WTC11 (cell line): ENCODE measurements at regions not wholly inside any gene's neighbourhood (a gene's known extent, or its start where the extent isn't known, plus 50 kb on each side); places are given as distances from the start of the nearest gene placed in this dataset.

Experiments
- ATAC-seq: fragments of 200-7000 bp; cut with Tn5 transposase; 2 replicates; pipeline ENCODE4 v1.10.0; 2021; ENCODE audit warnings: mild to moderate bottlenecking, moderate library complexity
- CTCF ChIA-PET: fragments of 300-600 bp; sonication (Branson Sonifier 250); formaldehyde crosslinking; loops from one replicate; lab custom pipeline; 2021; ENCODE audit warnings: antibody characterized with exemption; lab: Charles Lee
- POLR2A ChIA-PET: fragments of 350-600 bp; sonication (Branson Sonifier 250); formaldehyde crosslinking; loops from one replicate; lab custom pipeline; 2021; ENCODE audit warnings: antibody characterized with exemption; lab: Charles Lee
- DNase-seq: peaks from one replicate; pipeline ENCODE4 v3.0.0; 2021; ENCODE audit warnings: low spot score
- H3K27ac Mint-ChIP-seq: 2 replicates; pipeline ENCODE4 v1.8.0; 2021; ENCODE audit warnings: mixed read lengths
- H3K27me3 Mint-ChIP-seq: 2 replicates; pipeline ENCODE4 v1.8.0; 2021; ENCODE audit warnings: low read depth, mild to moderate bottlenecking, moderate library complexity, mixed read lengths
- H3K36me3 Mint-ChIP-seq: 2 replicates; pipeline ENCODE4 v1.8.0; 2021; ENCODE audit warnings: mixed read lengths
- H3K4me1 Mint-ChIP-seq: 2 replicates; pipeline ENCODE4 v1.8.0; 2022; ENCODE audit warnings: mixed read lengths
- H3K4me3 Mint-ChIP-seq: 2 replicates; pipeline ENCODE4 v1.8.0; 2021; ENCODE audit warnings: mild to moderate bottlenecking, moderate library complexity, mixed read lengths
- H3K9me3 Mint-ChIP-seq: 2 replicates; pipeline ENCODE4 v1.8.0; 2021; ENCODE audit warnings: mixed read lengths
- CREB1 ChIP-seq: sonication (generic); formaldehyde crosslinking; IDR thresholded peaks from 2 replicates; pipeline ENCODE4 v1.8.0; 2023; ENCODE audit warnings: mild to moderate bottlenecking, missing genetic modification reagents
- E2F5 ChIP-seq: sonication (generic); formaldehyde crosslinking; IDR thresholded peaks from 2 replicates; pipeline ENCODE4 v1.8.1; 2022; ENCODE audit warnings: mild to moderate bottlenecking, moderate library complexity, missing genetic modification reagents
- ESRRA ChIP-seq: sonication (generic); formaldehyde crosslinking; IDR thresholded peaks from 2 replicates; pipeline ENCODE4 v1.8.1; 2022; ENCODE audit warnings: mild to moderate bottlenecking, missing genetic modification reagents, borderline replicate concordance
- GABPB1 ChIP-seq: sonication (generic); formaldehyde crosslinking; IDR thresholded peaks from 2 replicates; pipeline ENCODE4 v1.8.1; 2023; ENCODE audit warnings: mild to moderate bottlenecking, missing genetic modification reagents
- IRF1 ChIP-seq: sonication (generic); formaldehyde crosslinking; IDR thresholded peaks from 2 replicates; pipeline ENCODE4 v1.8.0; 2023; ENCODE audit warnings: missing genetic modification reagents
- IRF2 ChIP-seq: sonication (generic); formaldehyde crosslinking; IDR thresholded peaks from 2 replicates; pipeline ENCODE4 v1.8.0; 2022; ENCODE audit warnings: low read depth, missing genetic modification reagents, borderline replicate concordance
- JUN ChIP-seq: sonication (generic); formaldehyde crosslinking; IDR thresholded peaks from 2 replicates; pipeline ENCODE4 v1.8.0; 2023; ENCODE audit warnings: mild to moderate bottlenecking, missing genetic modification reagents
- NFATC4 ChIP-seq: fragments of 250-450 bp; sonication (Bioruptor Pico); IDR thresholded peaks from 2 replicates; pipeline ENCODE4 v1.9.0; 2021; ENCODE audit warnings: mild to moderate bottlenecking
- NFYB ChIP-seq: sonication (generic); formaldehyde crosslinking; conservative IDR thresholded peaks from 2 replicates; pipeline ENCODE4 v1.8.0; 2022; ENCODE audit warnings: low read depth, missing genetic modification reagents
- NR3C1 ChIP-seq: sonication (generic); formaldehyde crosslinking; conservative IDR thresholded peaks from 2 replicates; pipeline ENCODE4 v1.8.1; 2023; ENCODE audit warnings: low read depth, mild to moderate bottlenecking, missing genetic modification reagents
- OVOL2 ChIP-seq: fragments of 250-450 bp; sonication (Bioruptor Pico); IDR thresholded peaks from 2 replicates; pipeline ENCODE4 v1.9.0; 2021; ENCODE audit warnings: mild to moderate bottlenecking, borderline replicate concordance
- PRDM15 ChIP-seq: sonication (generic); formaldehyde crosslinking; IDR thresholded peaks from 2 replicates; pipeline ENCODE4 v1.8.0; 2022; ENCODE audit warnings: missing genetic modification reagents
- PREB ChIP-seq: sonication (generic); formaldehyde crosslinking; IDR thresholded peaks from 2 replicates; pipeline ENCODE4 v1.8.1; 2022; ENCODE audit warnings: mild to moderate bottlenecking, missing genetic modification reagents, moderate library complexity, borderline replicate concordance
- ZBTB21 ChIP-seq: sonication (generic); formaldehyde crosslinking; IDR thresholded peaks from 2 replicates; pipeline ENCODE4 v1.8.1; 2023; ENCODE audit warnings: mild to moderate bottlenecking, missing genetic modification reagents, borderline replicate concordance
- TF ChIP-seq, protein P1 (sequence below): fragments of 250-450 bp; sonication (Bioruptor Pico); IDR thresholded peaks from 2 replicates; pipeline ENCODE4 v1.9.0; 2021; ENCODE audit warnings: mild to moderate bottlenecking

- peaks cover 31% of the 10 kb centered on the region for H3K36me3 Mint-ChIP-seq
- peak; percentile 80 for ATAC-seq
- POLR2A ChIA-PET: no interaction called here
- peaks cover 56% of the 10 kb centered on the region for H3K4me1 Mint-ChIP-seq
- no peaks in the 10 kb centered on the region; the same call in 1 of the 2 replicates for H3K27me3 Mint-ChIP-seq
- TF ChIP-seq PREB (CRISPR knock-in tag) (no peak), OVOL2 (no peak), PRDM15 (CRISPR knock-in tag) (0 out of 2 replicates have a peak, but pooled peaks have one; percentile 43)
- TF ChIP-seq, all 79 proteins: peak for 1
- Mint-ChIP-seq H3K27ac (peak overlapping the region; percentile 99), H3K9me3 (peaks cover 26% of the 10 kb centered on the region), H3K4me3 (peak overlapping the region; percentile 34)
- DNase-seq: no peak
- CTCF ChIA-PET: no interaction called here
Measured at GRCh38 chr6:153442096-153442495, 311.0 kb upstream of the RGS17 start.

DNA sequence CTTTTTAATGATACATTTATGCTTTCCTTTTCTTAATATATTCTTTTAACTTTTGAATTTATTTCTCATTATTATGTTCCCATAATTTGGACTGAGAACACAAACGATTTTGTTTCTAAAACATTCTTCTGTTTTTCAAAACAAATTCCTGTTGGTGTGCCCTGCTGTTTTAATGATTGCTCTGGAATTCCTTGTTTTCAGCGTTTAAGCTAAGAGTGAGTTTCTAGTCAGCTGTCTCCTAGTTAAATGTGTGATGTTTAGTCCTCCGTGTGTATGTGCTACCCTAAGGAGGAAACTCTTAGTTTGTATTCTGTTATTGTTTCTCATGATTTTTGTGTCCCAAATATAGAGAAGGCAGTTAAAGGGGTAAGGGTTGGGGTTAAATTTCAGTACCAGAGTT is 306.1 kb upstream of the RGS17 start:
- peaks cover 65% of the 10 kb centered on the region for H3K4me1 Mint-ChIP-seq
- H3K9me3 Mint-ChIP-seq: peaks cover 3% of the 10 kb centered on the region; the same call in 1 of the 2 replicates
- H3K27ac Mint-ChIP-seq: peak overlapping the region; percentile 95; the same call in 1 of the 2 replicates
- POLR2A ChIA-PET: no interaction called here
- ATAC-seq (peak; percentile 45; the same call in 1 of the 2 replicates), DNase-seq (no peak)
- no peaks in the 10 kb centered on the region for H3K36me3 Mint-ChIP-seq
- H3K27me3 Mint-ChIP-seq: no peaks in the 10 kb centered on the region
- CTCF ChIA-PET: no interaction called here
- TF ChIP-seq, protein P1, sequence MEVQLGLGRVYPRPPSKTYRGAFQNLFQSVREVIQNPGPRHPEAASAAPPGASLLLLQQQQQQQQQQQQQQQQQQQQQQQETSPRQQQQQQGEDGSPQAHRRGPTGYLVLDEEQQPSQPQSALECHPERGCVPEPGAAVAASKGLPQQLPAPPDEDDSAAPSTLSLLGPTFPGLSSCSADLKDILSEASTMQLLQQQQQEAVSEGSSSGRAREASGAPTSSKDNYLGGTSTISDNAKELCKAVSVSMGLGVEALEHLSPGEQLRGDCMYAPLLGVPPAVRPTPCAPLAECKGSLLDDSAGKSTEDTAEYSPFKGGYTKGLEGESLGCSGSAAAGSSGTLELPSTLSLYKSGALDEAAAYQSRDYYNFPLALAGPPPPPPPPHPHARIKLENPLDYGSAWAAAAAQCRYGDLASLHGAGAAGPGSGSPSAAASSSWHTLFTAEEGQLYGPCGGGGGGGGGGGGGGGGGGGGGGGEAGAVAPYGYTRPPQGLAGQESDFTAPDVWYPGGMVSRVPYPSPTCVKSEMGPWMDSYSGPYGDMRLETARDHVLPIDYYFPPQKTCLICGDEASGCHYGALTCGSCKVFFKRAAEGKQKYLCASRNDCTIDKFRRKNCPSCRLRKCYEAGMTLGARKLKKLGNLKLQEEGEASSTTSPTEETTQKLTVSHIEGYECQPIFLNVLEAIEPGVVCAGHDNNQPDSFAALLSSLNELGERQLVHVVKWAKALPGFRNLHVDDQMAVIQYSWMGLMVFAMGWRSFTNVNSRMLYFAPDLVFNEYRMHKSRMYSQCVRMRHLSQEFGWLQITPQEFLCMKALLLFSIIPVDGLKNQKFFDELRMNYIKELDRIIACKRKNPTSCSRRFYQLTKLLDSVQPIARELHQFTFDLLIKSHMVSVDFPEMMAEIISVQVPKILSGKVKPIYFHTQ (CRISPR knock-in tag): no peak
- TF ChIP-seq E2F5 (CRISPR knock-in tag): no peak
- TF ChIP-seq GABPB1 (CRISPR knock-in tag): no peak
- TF ChIP-seq NFYB (CRISPR knock-in tag): no peak
- TF ChIP-seq JUN: no peak
- no peak for TF ChIP-seq NFATC4 (CRISPR knock-in tag)
- no peak for TF ChIP-seq ZBTB21 (CRISPR knock-in tag)
- no peak for TF ChIP-seq ESRRA (CRISPR knock-in tag)
- TF ChIP-seq IRF1 (CRISPR knock-in tag): no peak
- TF ChIP-seq PREB (CRISPR knock-in tag): no peak
- TF ChIP-seq NR3C1 (CRISPR knock-in tag): no peak
- no peak for TF ChIP-seq CREB1 (CRISPR knock-in tag)
- TF ChIP-seq IRF2 (CRISPR knock-in tag): no peak
- H3K4me3 Mint-ChIP-seq: peak overlapping the region; percentile 20; the same call in 1 of the 2 replicates
